ENCODE measurements at regions not wholly inside any gene's neighbourhood (a gene's known extent, or its start where the extent isn't known, plus 50 kb on each side); places are given as distances from the start of the nearest gene placed in this dataset.
"Not testable (repeated sequence)": the region's sequence is repeated elsewhere in the genome, so short reads cannot be mapped to it uniquely, and the experiment has no call there.

GRCh38 chr1:58836408-58836807 is 52.6 kb upstream of the JUN start:
- DNase-seq, result no peak

- no peak for DNase-seq
Observed at GRCh38 chr1:58837886-58838285, 54.0 kb upstream of the JUN start.

- no peak for DNase-seq
Observed at GRCh38 chr1:58839147-58839795, 55.4 kb upstream of the JUN start.

DNA sequence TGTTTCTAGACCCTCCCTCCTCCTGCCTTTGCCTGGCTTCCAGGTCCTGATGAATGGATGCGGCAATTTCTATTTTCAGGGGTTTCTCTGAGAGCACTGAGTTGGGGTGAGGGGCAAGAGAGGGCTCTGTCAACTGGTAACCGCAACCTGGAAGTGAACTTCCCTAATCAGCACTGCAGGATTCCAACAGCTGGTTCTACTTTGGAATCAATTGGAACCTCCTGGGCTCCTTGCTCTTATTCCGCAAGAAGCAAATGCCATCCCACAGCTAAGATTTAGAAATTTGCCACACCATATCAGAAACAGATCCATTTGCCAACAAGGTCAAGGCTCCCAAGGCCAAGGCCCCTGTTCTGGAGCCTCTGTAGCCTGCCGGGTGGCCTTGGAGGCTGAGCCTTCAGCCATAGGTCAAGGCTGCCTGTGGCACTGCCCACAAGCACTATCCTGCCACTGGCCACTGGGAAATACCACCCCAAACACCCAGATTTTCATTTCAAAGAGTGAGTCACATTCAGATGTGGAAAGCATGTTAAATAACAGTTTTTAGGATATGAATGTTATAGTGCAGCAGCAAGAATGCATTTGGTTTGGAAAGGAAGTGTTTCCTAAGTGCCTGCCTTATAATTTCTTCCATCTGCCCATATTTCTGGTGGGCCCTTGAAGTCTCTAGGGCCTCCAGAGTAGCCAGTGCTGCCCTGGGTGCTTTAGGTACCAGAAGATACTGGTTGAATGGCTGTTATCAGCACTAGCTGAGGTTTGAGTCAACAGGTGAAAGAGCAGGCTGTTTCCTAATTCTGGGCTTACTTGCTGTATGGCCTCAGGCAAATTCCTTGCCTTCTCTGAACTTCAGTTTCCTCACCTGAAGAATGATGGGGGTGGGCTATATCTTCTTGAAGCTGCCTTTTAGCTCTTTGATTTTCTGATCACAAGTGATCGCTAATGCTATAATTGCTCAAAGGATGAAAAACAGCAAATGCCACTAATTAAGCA is 56.3 kb upstream of the JUN start:
- DNase-seq, result no peak

DNA sequence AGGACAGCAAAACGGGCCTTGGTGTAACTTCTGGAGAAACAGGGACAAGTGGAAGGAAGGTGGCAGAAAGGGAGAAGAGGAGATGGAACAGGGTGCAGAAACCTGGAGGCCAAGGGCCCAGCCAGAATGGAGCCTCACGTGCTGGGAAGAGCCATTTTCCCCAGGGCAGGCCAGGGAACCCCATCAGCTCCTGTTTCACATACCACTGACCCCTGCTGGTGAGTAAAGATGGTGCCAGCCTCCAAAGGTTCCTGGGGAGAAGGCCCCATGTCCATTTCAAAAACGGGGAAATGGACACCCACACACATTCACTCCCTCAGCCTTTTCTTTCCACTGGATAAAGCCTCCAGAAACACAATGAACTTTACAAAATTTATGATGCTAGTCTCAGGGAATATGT is 57.6 kb upstream of the JUN start:
- DNase-seq, result no peak

DNA sequence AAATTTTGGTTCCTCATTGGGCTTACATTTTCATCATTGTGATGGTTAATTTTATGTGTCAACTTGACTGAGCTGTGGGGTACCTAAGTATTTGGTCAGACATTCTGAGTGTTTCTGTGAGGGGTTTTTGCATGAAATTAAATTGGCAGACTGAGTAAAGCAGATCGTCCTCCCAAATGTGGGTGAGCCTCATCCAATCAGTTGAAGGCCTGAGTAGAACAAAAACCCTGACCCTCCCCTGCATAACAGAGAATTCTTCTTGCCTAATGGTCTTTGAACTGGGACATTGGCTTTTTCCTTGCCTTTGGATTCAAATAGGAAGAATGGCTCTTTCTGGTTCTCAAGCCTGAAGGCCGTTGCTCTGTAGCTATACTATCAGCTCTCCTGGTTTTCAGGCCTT is 59.1 kb upstream of the JUN start:
- DNase-seq, result no peak

- no peak for DNase-seq
Observed at GRCh38 chr1:58844176-58844575, 60.3 kb upstream of the JUN start.

GRCh38 chr1:58845942-58846341 is 62.1 kb upstream of the JUN start:
- DNase-seq, result no peak

DNA sequence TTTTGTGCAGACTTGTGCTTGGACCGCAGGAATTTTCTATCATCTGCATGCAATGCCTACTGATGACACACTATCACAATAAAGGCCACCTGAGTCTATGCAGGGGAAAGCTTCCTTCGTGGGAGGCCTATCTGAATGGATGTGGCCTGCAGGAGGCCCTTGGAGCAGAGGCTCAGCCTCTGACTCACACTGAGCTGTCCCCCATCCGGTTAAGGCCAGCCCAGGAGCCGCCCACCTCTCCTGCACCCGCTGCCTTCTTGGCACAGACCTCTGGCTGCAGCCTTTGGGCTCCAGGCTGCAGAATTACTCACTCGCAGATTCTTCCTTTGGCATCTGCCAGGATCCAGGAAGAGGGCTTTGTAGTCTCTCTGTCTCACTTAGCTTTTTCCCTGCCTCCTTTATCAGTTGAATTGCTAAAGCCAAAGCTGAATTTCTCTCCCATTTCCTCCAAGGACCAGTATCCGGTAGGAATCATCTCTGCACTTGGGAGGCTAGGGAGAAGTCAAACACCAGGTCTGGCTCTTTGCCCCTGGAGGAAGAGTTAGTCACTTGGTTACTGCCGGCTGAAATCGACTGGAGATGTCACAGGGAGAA is 65.1 kb upstream of the JUN start:
- DNase-seq, result peak; percentile 90

DNA sequence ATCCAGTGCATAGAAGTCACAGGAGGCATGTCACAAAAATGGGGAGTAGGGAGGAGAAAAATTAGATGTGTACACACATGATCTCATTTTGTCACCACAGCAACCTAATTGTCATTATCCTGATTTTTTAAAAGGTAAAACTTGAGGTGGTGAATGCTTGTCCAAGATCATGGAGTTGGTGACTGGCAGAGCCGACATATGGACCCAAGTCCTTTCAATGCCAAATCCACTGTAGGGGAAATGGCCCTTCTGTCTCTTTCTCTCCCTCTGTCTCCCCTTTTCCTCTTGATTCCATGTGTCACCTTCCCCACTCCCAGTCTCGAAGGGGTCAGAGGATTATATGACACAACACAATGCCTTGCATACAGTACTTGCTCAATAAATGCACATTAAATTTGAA is 65.7 kb upstream of the JUN start:
- no peak for DNase-seq

GRCh38 chr1:58850636-58851035 is 66.8 kb upstream of the JUN start:
- DNase-seq, result no peak

GRCh38 chr1:58852731-58853485 is 69.1 kb upstream of the JUN start:
- no peak for DNase-seq

GRCh38 chr1:58854576-58854975 is 70.7 kb upstream of the JUN start:
- DNase-seq, result no peak

DNA sequence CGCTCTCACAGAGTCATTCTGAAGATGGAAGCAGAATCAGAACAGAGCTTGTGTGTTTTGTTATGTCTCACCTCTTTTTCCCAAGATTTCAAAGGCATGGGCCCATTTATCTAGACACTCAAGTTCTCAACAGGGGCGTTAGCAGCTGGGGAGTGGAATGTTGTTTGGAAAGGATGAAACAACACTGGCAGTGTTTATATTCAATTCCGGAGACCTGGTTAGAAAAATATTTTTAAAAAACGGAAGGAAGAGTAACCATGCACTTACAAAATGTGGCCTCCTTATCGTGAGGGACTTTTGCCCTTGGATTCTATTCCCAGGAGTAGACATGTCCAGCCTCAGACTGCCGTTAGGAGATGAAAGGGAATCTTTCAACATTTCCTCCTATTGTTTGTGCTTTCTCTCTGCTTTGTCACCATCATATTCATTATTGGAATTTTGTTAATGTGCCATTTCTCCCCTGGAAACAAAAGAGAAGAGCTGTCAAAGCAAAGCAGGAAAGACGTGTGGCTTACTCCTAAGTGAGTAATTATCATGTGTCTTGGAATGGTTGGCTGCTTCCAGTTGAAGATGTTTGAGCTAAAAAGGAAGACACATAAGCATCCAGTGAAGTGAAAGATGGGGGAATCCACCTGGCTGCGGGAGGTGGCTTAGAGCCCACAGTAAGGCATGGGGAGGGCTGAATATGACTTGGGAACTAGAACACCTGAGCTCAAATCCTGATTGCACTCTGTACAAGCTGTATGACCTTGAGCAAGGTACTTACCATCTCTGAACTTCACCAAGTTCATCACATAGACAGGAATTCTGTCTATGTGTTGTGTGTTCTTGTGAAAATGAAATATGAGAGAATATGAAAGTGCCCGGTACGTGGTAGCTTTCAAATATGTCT is 71.7 kb upstream of the JUN start:
- DNase-seq, result no peak

GRCh38 chr1:58856281-58856680 is 72.4 kb upstream of the JUN start:
- not testable (repeated sequence) for DNase-seq

DNA sequence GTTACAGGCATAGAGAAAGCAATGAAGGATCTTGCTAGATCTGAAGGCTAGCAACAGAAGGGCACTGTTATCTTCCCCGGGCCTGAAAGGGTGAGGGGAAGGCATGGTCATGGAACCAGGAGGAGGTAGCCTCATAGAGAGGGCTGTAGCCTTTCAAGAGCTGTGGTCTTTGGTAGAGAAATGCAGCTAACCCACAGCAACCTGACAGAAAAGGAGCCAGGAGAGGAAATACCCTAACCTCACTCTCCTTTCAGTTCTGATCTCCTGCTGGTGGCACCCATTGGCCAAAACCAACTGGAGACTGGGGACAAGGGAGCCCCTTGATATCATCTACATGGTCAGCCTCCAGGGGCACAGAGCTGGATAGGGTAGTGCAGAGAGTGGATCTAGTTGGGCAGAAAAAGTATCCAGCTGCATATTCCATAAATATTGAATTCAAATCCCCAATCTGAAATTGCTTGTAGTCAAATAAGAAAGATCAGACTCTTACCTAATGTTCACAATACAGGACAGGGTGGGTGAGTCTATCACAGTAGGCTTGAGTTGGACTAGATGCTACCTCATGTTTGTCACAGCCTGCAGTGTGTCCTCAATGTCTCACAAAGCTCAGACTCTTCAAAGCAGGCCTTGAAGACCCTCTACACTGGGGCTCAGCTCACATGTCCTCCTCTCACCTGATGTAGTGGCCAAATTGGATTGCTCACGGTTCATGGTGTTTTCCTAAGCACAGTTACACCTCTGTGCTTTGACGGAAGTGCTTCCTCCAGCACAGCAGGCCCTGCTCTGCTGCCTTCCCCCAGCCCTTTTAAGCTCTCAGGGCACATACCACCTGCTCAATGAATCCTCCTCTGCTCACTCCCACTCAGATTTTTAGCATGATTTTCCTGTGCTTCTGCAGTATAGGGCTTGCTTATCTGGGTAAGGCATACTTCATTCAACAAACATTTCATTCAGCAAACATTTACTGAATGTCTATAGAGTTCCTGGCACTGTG is 74.1 kb upstream of the JUN start:
- no peak for DNase-seq

DNA sequence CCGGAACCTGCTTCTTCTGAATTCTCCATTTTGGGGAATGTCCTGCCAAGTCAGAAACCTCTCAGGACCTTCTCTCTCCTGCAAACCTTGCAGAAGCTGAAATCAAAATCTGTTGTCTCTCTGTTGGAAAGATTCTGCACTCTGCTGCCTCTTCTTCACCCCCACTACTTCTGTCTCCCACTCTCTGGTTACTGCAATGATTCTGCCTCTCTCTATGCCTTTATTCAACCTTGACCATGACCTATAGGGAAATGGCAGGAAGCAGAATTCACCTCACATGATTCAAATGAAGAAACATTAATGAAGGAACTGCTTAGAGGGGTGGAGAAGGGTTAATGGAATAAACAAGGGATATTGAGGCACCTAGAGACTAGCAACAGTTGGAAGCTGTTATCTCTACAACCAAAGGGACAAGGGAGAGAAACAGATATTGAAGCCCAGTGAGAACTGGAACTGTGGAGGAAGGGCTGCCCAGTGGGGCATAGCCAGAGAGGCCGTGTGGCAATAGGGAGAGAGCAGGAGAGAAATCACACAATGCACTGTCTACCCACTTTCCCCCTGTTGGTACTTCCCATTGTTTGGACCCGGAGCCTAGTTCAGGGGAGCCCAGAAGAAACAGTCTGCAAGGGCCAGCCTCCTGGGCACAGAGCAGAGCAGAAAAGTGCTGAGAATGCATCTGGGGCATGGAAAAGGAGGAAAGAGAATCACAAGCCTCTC is 76.1 kb upstream of the JUN start:
- DNase-seq, result no peak

- DNase-seq, result no peak
Observed at GRCh38 chr1:58861076-58861475, 77.2 kb upstream of the JUN start.

DNA sequence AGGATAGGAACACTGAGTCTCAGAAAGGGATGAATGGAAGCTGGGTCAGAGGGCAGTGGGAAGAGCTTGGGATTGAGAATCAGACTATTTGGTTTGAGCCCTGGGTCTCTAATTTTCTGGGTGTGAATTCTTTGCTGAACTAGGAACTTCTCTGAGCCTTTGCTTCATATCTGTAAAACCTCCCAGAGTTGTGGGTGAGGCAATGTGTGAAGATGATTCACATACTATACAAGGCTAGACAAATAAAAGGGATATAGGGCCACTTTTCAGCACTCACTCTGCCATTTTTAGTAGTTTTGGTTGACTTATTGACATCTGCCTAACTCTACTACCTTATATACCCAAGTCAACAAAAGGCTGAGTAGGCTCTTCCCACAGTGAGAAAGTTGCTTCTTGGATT is 77.7 kb upstream of the JUN start:
- DNase-seq, result no peak

DNA sequence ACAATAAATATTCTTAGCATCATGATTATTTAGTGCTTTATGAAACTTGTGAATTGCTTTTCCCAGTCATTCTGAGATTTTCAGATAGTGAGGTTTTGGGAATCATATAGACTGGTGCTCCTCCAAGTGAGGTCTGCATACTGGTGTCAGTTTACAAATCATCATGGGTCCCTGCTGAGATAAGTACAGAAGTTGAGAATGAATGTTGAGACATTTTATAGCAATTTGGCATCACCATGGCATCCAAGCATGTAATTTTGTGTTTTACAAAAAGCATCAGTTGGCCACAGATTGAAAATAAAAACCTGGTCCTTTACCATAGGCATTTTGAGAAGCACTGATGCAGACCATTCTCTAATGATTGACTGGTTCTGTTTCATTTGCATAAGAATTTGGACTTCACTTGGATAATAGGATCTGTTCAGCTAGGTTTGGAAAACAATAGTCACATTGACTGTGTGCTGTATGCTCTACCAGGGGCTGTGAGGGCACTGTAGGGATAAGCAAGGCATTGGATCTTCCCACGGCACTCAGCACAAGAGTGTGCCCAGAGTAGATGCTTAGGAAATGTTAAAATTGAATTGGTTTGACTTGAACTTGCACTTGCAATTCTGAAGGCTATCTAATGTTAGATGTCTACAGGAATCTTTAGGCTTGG is 79.0 kb upstream of the JUN start:
- DNase-seq, result no peak
